Upper lobe of left lung (tissue), 4 donors: ENCODE measurements at regions not wholly inside any gene's neighbourhood (a gene's known extent, or its start where the extent isn't known, plus 50 kb on each side); places are given as distances from the start of the nearest gene placed in this dataset.

Source experiments
- EP300 ChIP-seq, 4 donors: sonication (generic); formaldehyde crosslinking; IDR thresholded peaks; one replicate each; pipeline ENCODE4 v1.5.1; 2017; ENCODE audit warnings: antibody characterized with exemption in 4 of 4, control low read depth in 2 of 4
- POLR2A ChIP-seq, 4 donors: fragments of 450-650 bp; IDR thresholded peaks; one replicate each; pipeline ENCODE4 v1.5.1; 2016 to 2017; ENCODE audit warnings: antibody characterized with exemption in 4 of 4, mild to moderate bottlenecking in 2 of 4
- POLR2AphosphoS5 ChIP-seq, 2 donors: sonication (generic); formaldehyde crosslinking; IDR thresholded peaks; one replicate each; pipeline ENCODE4 v1.5.1; 2017; ENCODE audit warnings: antibody characterized with exemption in 2 of 2
- TF ChIP-seq, protein P1 (sequence below), 6 experiments: fragments of 450-650 bp in 4 of 6; fragments of 200-600 bp in 2 of 6; sonication (generic) in 2 of 6; IDR thresholded peaks; one replicate each; pipeline ENCODE4 v1.5.1; 2016 to 2019; ENCODE audit warnings: antibody characterized with exemption in 6 of 6

DNA sequence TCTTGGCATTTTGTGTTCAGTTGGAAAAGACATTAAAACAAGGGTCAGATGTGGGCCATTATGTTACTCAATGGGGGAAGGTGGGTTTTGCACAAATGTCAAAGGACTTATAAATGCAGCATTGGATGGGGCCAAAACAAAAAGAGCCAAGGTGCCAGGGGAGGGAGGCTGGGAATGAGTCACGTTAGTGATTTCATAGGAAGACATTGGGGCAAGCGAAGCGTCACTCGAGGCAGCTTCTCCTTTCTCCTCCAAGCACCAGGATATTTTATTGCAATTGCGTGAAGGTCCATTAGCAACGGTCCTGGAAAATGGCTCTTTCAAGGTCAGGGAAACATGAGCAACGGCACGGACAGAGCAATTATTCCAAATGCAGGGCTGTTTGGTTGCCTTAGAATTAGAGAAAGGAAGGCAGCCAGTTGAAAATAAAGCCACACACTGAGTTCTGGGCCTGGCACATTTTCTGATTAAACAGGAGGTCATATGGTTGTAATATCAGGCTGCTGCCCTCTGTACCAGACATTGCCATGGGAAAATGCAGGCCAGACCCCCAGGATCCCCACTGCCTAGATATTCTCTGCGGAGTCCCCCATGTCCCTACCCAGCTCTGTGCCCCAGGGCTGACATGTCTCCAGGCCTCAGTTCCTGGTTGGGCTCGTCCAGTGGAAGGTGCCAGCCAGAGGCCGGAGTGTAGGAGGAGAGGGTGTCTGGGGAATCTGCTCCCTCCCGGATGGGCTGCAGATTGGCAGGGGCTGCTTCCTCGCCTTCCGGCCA, 63.3 kb upstream of the NANOS1 start:
- TF ChIP-seq, protein P1, sequence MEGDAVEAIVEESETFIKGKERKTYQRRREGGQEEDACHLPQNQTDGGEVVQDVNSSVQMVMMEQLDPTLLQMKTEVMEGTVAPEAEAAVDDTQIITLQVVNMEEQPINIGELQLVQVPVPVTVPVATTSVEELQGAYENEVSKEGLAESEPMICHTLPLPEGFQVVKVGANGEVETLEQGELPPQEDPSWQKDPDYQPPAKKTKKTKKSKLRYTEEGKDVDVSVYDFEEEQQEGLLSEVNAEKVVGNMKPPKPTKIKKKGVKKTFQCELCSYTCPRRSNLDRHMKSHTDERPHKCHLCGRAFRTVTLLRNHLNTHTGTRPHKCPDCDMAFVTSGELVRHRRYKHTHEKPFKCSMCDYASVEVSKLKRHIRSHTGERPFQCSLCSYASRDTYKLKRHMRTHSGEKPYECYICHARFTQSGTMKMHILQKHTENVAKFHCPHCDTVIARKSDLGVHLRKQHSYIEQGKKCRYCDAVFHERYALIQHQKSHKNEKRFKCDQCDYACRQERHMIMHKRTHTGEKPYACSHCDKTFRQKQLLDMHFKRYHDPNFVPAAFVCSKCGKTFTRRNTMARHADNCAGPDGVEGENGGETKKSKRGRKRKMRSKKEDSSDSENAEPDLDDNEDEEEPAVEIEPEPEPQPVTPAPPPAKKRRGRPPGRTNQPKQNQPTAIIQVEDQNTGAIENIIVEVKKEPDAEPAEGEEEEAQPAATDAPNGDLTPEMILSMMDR (IDR thresholded peaks at IDR 0.05) = no peak
- TF ChIP-seq EP300 (IDR thresholded peaks at IDR 0.05) = no peak
- TF ChIP-seq POLR2AphosphoS5 (IDR thresholded peaks at IDR 0.05) = no peak
- TF ChIP-seq POLR2A (IDR thresholded peaks at IDR 0.05) = no peak
